Panc1 (cell line): ENCODE measurements at regions not wholly inside any gene's neighbourhood (a gene's known extent, or its start where the extent isn't known, plus 50 kb on each side); places are given as distances from the start of the nearest gene placed in this dataset.

ENCODE experiments used
- ATAC-seq: fragments of 200-7000 bp; cut with Tn5 transposase; 2 replicates; pipeline ENCODE4 v1.9.1; 2020; ENCODE audit warnings: mild to moderate bottlenecking, moderate library complexity
- BruUV-seq: library from RNA; stranded (reverse); fragments of 400-500 nt; replicated peaks from 2 replicates; lab custom pipeline; 2021; lab: Mats Ljungman, UMichigan
- CTCF ChIA-PET: fragments of 300-600 bp; sonication (Branson Sonifier 250); formaldehyde crosslinking; loops from one replicate; lab custom pipeline; 2022; ENCODE audit warnings: antibody characterized with exemption; lab: Charles Lee
- POLR2A ChIA-PET: fragments of 300-600 bp; sonication (Branson Sonifier 250); formaldehyde crosslinking; loops from one replicate; lab custom pipeline; 2022; ENCODE audit warnings: antibody characterized with exemption; lab: Charles Lee
- DNase-seq: peaks from one replicate; pipeline ENCODE4 v3.0.0-alpha.2; 2010; ENCODE audit warnings: low read depth, low spot score
- H3K27ac ChIP-seq: 2 replicates; pipeline ENCODE4 v1.5.1; 2011; ENCODE audit warnings: mild to moderate bottlenecking, low read length, inconsistent platforms
- H3K27me3 ChIP-seq: fragments of 200-500 bp; sonication (Bioruptor generic); 2 replicates; pipeline ENCODE4 v1.6.0; 2014; ENCODE audit warnings: low read length, inconsistent platforms; ENCODE audit not compliant: control insufficient read depth, insufficient read depth
- H3K36me3 ChIP-seq: fragments of 200-500 bp; sonication (Bioruptor generic); 2 replicates; pipeline ENCODE4 v1.5.1; 2014; ENCODE audit warnings: inconsistent platforms, mild to moderate bottlenecking, low read length, moderate library complexity; ENCODE audit not compliant: control insufficient read depth, insufficient read depth
- H3K4me1 ChIP-seq: 2 replicates; pipeline ENCODE4 v1.5.1; 2011; ENCODE audit warnings: inconsistent platforms, mild to moderate bottlenecking, low read length, moderate library complexity; ENCODE audit not compliant: control insufficient read depth, insufficient read depth
- H3K4me3 ChIP-seq, 2 experiments: 2 replicates each; pipeline ENCODE4 v1.5.1; 2011 to 2012; ENCODE audit warnings: low read depth in 2 of 2, low read length in 2 of 2, mild to moderate bottlenecking in 2 of 2, inconsistent platforms in 1 of 2, moderate library complexity in 1 of 2
- H3K9me3 ChIP-seq: fragments of 200-500 bp; sonication (Bioruptor generic); 2 replicates; pipeline ENCODE4 v1.5.1; 2014; ENCODE audit warnings: low read depth, mild to moderate bottlenecking, inconsistent platforms, low read length, moderate library complexity; ENCODE audit not compliant: control insufficient read depth, insufficient read depth
- CTCF ChIP-seq: fragments of 450-650 bp; IDR thresholded peaks from 2 replicates; pipeline ENCODE4 v1.5.1; 2017; ENCODE audit warnings: mild to moderate bottlenecking
- POLR2AphosphoS5 ChIP-seq: IDR thresholded peaks from 2 replicates; pipeline ENCODE4 v1.6.1; 2012; ENCODE audit warnings: mild to moderate bottlenecking, low read depth, low read length, moderate library complexity
- REST ChIP-seq, 2 experiments: IDR thresholded peaks; 2 replicates each; pipeline ENCODE4 v1.6.1; 2011 to 2012; ENCODE audit warnings: low read depth in 2 of 2, control low read depth in 1 of 2, low read length in 1 of 2, mild to moderate bottlenecking in 1 of 2, moderate library complexity in 1 of 2; ENCODE audit not compliant: insufficient read depth in 1 of 2
- SIN3A ChIP-seq: IDR thresholded peaks from 2 replicates; pipeline ENCODE4 v1.6.1; 2012; ENCODE audit warnings: low read depth, mild to moderate bottlenecking, low read length, moderate library complexity, borderline replicate concordance; ENCODE audit not compliant: insufficient read depth
- TCF7L2 ChIP-seq: IDR thresholded peaks from 2 replicates; pipeline ENCODE4 v1.6.1; 2011; ENCODE audit warnings: mild to moderate bottlenecking, low read depth, low read length, inconsistent platforms
- in situ Hi-C: cut with HindIII; loops from 2 replicates; pipeline ENCODE4 v1.10.0; 2016; ENCODE audit warnings: low sequenced_read_pairs, low pct_unique_long_range_greater_than_20kb
- intact Hi-C: fragments of 100-400 bp; cut with micrococcal nuclease; formaldehyde crosslinking; loops from one replicate; pipeline ENCODE4 v1.10.0; 2022; ENCODE audit not compliant: unreplicated experiment

DNA sequence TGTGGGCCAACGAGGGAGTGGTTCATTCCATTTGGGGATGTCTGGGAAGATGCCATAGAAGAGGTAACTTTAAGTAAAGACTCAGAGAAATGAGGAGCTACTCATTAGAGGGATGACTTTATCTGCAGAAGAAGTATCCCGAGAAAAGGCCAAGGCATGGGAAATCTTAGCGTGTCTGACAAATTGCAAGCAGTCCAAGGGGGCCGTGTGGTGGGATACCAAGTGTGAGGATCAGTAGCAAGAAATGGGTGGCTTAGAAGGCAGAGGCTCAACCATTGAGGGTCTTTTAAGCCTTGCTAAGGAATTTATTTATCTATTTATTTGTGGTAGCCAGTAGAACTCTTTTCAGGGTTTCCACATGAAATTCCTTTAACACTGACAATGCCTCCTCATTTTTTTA, 436.4 kb downstream of the RNF144A start:
- no TSS peak for BruUV-seq
- ChIA-PET POLR2A (no interaction called here), CTCF (no interaction called here)
- ATAC-seq: no peak
- H3K36me3 ChIP-seq: no peaks in the 10 kb centered on the region
- in situ Hi-C loops (no loop called here), intact Hi-C loops (no loop called here)
- H3K9me3 ChIP-seq: no peaks in the 10 kb centered on the region
- no peak overlapping the region for H3K4me3 ChIP-seq
- no peaks in the 10 kb centered on the region for H3K4me1 ChIP-seq
- TF ChIP-seq REST (IDR thresholded peaks at IDR 0.05; ENCODE audit: insufficient read depth in 1 of 2, low read depth in 2 of 2, low read length in 1 of 2): no peak
- no peak for TF ChIP-seq CTCF
- TF ChIP-seq SIN3A: no peak
- TF ChIP-seq POLR2AphosphoS5: no peak
- TF ChIP-seq TCF7L2: no peak
- H3K27me3 ChIP-seq: no peaks in the 10 kb centered on the region
- DNase-seq: no peak
- H3K27ac ChIP-seq: no peak overlapping the region

- no peak for ATAC-seq
- DNase-seq: no peak
- CTCF ChIA-PET: no interaction called here
- POLR2A ChIA-PET: no interaction called here
- BruUV-seq: no TSS peak
- Histone ChIP-seq H3K36me3 (no peaks in the 10 kb centered on the region), H3K27me3 (no peaks in the 10 kb centered on the region), H3K4me1 (no peaks in the 10 kb centered on the region), H3K9me3 (no peaks in the 10 kb centered on the region), H3K27ac (no peak overlapping the region), H3K4me3 (no peak overlapping the region)
- in situ Hi-C loops (no loop called here), intact Hi-C loops (no loop called here)
- TF ChIP-seq TCF7L2: no peak
- TF ChIP-seq CTCF: no peak
- no peak for TF ChIP-seq POLR2AphosphoS5
- no peak for TF ChIP-seq REST (IDR thresholded peaks at IDR 0.05; ENCODE audit: insufficient read depth in 1 of 2, low read depth in 2 of 2, low read length in 1 of 2)
- TF ChIP-seq SIN3A: no peak
Observed at GRCh38 chr2:7355781-7356180, 438.6 kb downstream of the RNF144A start.
